Prostate gland (tissue), 2 donors: ENCODE measurements at regions not wholly inside any gene's neighbourhood (a gene's known extent, or its start where the extent isn't known, plus 50 kb on each side); places are given as distances from the start of the nearest gene placed in this dataset.

Experiments used
- DNase-seq: peaks from one replicate; pipeline ENCODE4 v3.0.0-alpha.2; 2019; ENCODE audit warnings: low spot score
- H3K27ac ChIP-seq, 2 donors: fragments of 200-600 bp; sonication (generic); 2 replicates each; pipeline ENCODE4 v1.5.1; 2017 to 2019
- H3K27me3 ChIP-seq: fragments of 200-600 bp; sonication (generic); replicated peaks from 2 replicates; pipeline ENCODE4 v1.5.1; 2019; ENCODE audit not compliant: insufficient read depth
- H3K36me3 ChIP-seq, 2 donors: fragments of 200-600 bp; sonication (generic); 1 replicate in 1 of 2; 2 replicates in 1 of 2; pipeline versions ENCODE4 v1.5.1 to v1.8.1; 2017 to 2019
- H3K4me1 ChIP-seq: fragments of 200-600 bp; sonication (generic); replicated peaks from 2 replicates; pipeline ENCODE4 v1.5.1; 2019
- H3K4me3 ChIP-seq, 2 donors: fragments of 200-600 bp; sonication (generic); 2 replicates each; pipeline ENCODE4 v1.5.1; 2017 to 2019
- H3K9me3 ChIP-seq: fragments of 200-600 bp; sonication (generic); 2 replicates; pipeline ENCODE4 v1.5.1; 2017
- CTCF ChIP-seq, 4 experiments: fragments of 200-600 bp in 2 of 4; fragments of 450-650 bp in 2 of 4; sonication (generic) in 2 of 4; IDR thresholded peaks; 1 replicate in 3 of 4; 2 replicates in 1 of 4; pipeline ENCODE4 v1.5.1; 2016 to 2019; ENCODE audit warnings: antibody characterized with exemption in 4 of 4, mild to moderate bottlenecking in 2 of 4, moderate library complexity in 2 of 4
- POLR2A ChIP-seq: fragments of 450-650 bp; IDR thresholded peaks from one replicate; pipeline ENCODE4 v1.6.1; 2016; ENCODE audit warnings: antibody characterized with exemption, mild to moderate bottlenecking
- POLR2AphosphoS5 ChIP-seq: sonication (generic); formaldehyde crosslinking; IDR thresholded peaks from one replicate; pipeline ENCODE4 v1.6.1; 2017; ENCODE audit warnings: antibody characterized with exemption
- WGBS: methylation state at CpG from one replicate; pipeline ENCODE4 v1.1.5; 2018; 5-methylcytosine and 5-hydroxymethylcytosine counted together
- intact Hi-C: fragments of 100-400 bp; cut with DNase I; formaldehyde crosslinking; loops from one replicate; pipeline ENCODE4 v1.14.2; 2022

GRCh38 chr22:47335958-47336357 lies 573.5 kb downstream of the TBC1D22A start:
- Histone ChIP-seq H3K4me1 (no peaks in the 10 kb centered on the region), H3K9me3 (no peaks in the 10 kb centered on the region), H3K4me3 (no peak overlapping the region), H3K27ac (no peak overlapping the region), H3K27me3 (peaks cover under 1% of the 10 kb centered on the region), H3K36me3 (no peaks in the 10 kb centered on the region)
- WGBS: 98% methylated on average over 3 of the region's 3 CpGs
- intact Hi-C loops: no loop called here
- no peak for TF ChIP-seq POLR2A
- no peak for TF ChIP-seq POLR2AphosphoS5
- no peak for TF ChIP-seq CTCF (IDR thresholded peaks at IDR 0.05)
- no peak for DNase-seq

- 88% methylated on average over 10 of the region's 10 CpGs for WGBS
- Histone ChIP-seq H3K4me3 (no peak overlapping the region), H3K27me3 (peaks cover 2% of the 10 kb centered on the region), H3K4me1 (no peaks in the 10 kb centered on the region), H3K27ac (no peak overlapping the region), H3K9me3 (no peaks in the 10 kb centered on the region), H3K36me3 (no peaks in the 10 kb centered on the region)
- DNase-seq: no peak
- TF ChIP-seq CTCF (IDR thresholded peaks at IDR 0.05): no peak
- intact Hi-C loops: no loop called here
Measured at GRCh38 chr22:47335460-47335859, 573.0 kb downstream of the TBC1D22A start.

GRCh38 chr22:47334601-47335000 lies 572.2 kb downstream of the TBC1D22A start:
- no peak overlapping the region for H3K27ac ChIP-seq
- intact Hi-C loops: no loop called here
- peaks cover 2% of the 10 kb centered on the region for H3K27me3 ChIP-seq
- 93% methylated on average over 7 of the region's 7 CpGs for WGBS
- no peaks in the 10 kb centered on the region for H3K4me1 ChIP-seq
- no peaks in the 10 kb centered on the region for H3K9me3 ChIP-seq
- no peak for TF ChIP-seq POLR2A
- TF ChIP-seq POLR2AphosphoS5: no peak
- TF ChIP-seq CTCF (IDR thresholded peaks at IDR 0.05): no peak
- no peak for DNase-seq
- H3K36me3 ChIP-seq: no peaks in the 10 kb centered on the region
- H3K4me3 ChIP-seq: no peak overlapping the region

- Histone ChIP-seq H3K9me3 (no peaks in the 10 kb centered on the region), H3K27me3 (peaks cover 2% of the 10 kb centered on the region), H3K4me1 (no peaks in the 10 kb centered on the region), H3K27ac (no peak overlapping the region), H3K4me3 (no peak overlapping the region), H3K36me3 (no peaks in the 10 kb centered on the region)
- DNase-seq: peak; percentile 23
- WGBS: 47% methylated on average over 2 of the region's 2 CpGs
- intact Hi-C loops: no loop called here
- no peak for TF ChIP-seq CTCF (IDR thresholded peaks at IDR 0.05)
- TF ChIP-seq POLR2AphosphoS5: no peak
- TF ChIP-seq POLR2A: no peak
Measured at GRCh38 chr22:47333625-47334024, 571.2 kb downstream of the TBC1D22A start.

GRCh38 chr22:47332246-47332980 lies 570.0 kb downstream of the TBC1D22A start:
- TF ChIP-seq POLR2AphosphoS5 (no peak), CTCF (IDR thresholded peaks at IDR 0.05) (no peak), POLR2A (no peak)
- H3K4me3 ChIP-seq: no peak overlapping the region
- no peak overlapping the region for H3K27ac ChIP-seq
- no peaks in the 10 kb centered on the region for H3K36me3 ChIP-seq
- peaks cover 2% of the 10 kb centered on the region for H3K27me3 ChIP-seq
- DNase-seq: no peak
- intact Hi-C loops: no loop called here
- H3K9me3 ChIP-seq: no peaks in the 10 kb centered on the region
- H3K4me1 ChIP-seq: no peaks in the 10 kb centered on the region
- WGBS: 90% methylated on average over 14 of the region's 14 CpGs
